Activated CD4-positive, CD25-positive, alpha-beta regulatory T cell treated with anti-CD3 and anti-CD28 coated beads, Interleukin-2, amount 50 U/mL, for 16 hours (primary cell): ENCODE measurements at regions not wholly inside any gene's neighbourhood (a gene's known extent, or its start where the extent isn't known, plus 50 kb on each side); places are given as distances from the start of the nearest gene placed in this dataset.

Experiments used
- DNase-seq: peaks from one replicate; pipeline ENCODE4 v3.0.0-alpha.2; 2020; ENCODE audit warnings: low read depth, low spot score

DNA sequence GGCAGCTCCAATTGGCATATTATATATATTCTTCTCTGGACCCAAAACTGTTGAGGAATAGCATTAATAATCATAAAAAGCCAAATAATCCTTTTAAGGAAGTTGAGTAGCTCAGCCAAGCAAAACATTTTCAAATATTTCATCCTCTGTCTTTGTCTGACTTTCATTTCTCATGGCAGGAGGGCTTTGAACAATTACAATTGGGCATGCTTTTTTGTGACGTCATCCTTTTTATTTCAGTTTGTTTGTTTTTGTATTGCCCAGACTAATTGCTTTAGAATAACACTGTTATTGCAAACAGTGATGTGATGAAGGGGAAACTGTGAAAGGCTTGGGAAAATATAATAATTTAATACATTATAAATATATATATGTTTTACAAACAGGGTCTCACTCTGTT lies 65.2 kb upstream of the MAP1B start:
- DNase-seq: no peak

DNA sequence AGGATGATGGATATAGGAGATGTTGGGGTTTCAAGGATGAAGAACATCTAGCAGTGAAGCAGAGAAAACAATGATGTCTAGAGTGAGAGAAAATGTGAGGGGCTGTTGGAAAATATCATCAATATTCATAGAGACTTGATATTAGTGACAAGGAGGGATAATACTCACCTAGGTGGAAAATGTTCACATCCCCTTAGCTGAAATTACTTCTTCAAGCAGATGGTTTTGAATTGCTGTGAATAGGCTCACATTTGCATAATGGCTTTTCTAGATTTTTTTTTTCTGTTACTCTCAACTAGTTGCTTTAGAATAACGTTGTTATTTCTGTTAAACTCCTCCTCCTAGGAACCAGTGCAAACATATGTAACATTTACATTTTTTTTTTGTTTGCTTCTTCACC lies 61.6 kb upstream of the MAP1B start:
- DNase-seq: no peak

- DNase-seq: no peak
These were observed 61.2 kb upstream of the MAP1B start for GRCh38 chr5:72046106-72046505.

- DNase-seq: no peak
These were observed 51.6 kb upstream of the MAP1B start for GRCh38 chr5:72055636-72056035.
